ENCODE measurements at regions not wholly inside any gene's neighbourhood (a gene's known extent, or its start where the extent isn't known, plus 50 kb on each side); places are given as distances from the start of the nearest gene placed in this dataset.
A peak's percentile ranks its signal among the peaks of the same experiment; 100 is the strongest.

- Histone ChIP-seq H3K4me3 (ENCODE audit: insufficient read depth, low read depth, low read length) (no peak overlapping the region), H3K9ac (ENCODE audit: low read length) (no peak overlapping the region), H3K4me2 (ENCODE audit: low read length) (peak overlapping the region; percentile 16), H2AFZ (ENCODE audit: low read depth, low read length) (no peak overlapping the region), H3K36me3 (ENCODE audit: insufficient read depth, low read length) (no peaks in the 10 kb centered on the region), H3K27ac (ENCODE audit: low read depth, low read length) (no peak overlapping the region), H3K27me3 (ENCODE audit: insufficient read depth, low read length) (no peaks in the 10 kb centered on the region), H3K9me3 (ENCODE audit: insufficient read depth, low read depth, low read length) (no peaks in the 10 kb centered on the region), H3K4me1 (ENCODE audit: insufficient read depth, low read length) (peaks cover 7% of the 10 kb centered on the region), H3K79me2 (ENCODE audit: insufficient read depth, low read length) (no peaks in the 10 kb centered on the region), H4K20me1 (ENCODE audit: insufficient read depth, low read length) (no peaks in the 10 kb centered on the region)
- Mint-ChIP-seq H3K4me1 (ENCODE audit: low read depth, unreplicated experiment) (peaks cover 19% of the 10 kb centered on the region), H3K9me3 (ENCODE audit: unreplicated experiment) (no peaks in the 10 kb centered on the region), H3K36me3 (ENCODE audit: low read depth, unreplicated experiment) (no peaks in the 10 kb centered on the region), H3K4me3 (ENCODE audit: unreplicated experiment) (no peak overlapping the region), H3K27me3 (ENCODE audit: low read depth, unreplicated experiment) (no peaks in the 10 kb centered on the region), H3K27ac (ENCODE audit: unreplicated experiment) (no peak overlapping the region)
- FAIRE-seq (peak; percentile 29), DNase-seq (ENCODE audit: low read depth) (peak; percentile 23)
- TF ChIP-seq EZH2 (IDR thresholded peaks at IDR 0.05; ENCODE audit: insufficient read depth, low read length) (no peak), CTCF (IDR thresholded peaks at IDR 0.05; ENCODE audit: insufficient read depth, low read depth, low read length) (no peak)
Observed at GRCh38 chr4:181004056-181004455, 1239.1 kb upstream of the TENM3 start.

- Mint-ChIP-seq H3K27ac (ENCODE audit: unreplicated experiment) (peak overlapping the region; percentile 20), H3K36me3 (ENCODE audit: low read depth, unreplicated experiment) (no peaks in the 10 kb centered on the region), H3K4me3 (ENCODE audit: unreplicated experiment) (peak overlapping the region; percentile 51), H3K27me3 (ENCODE audit: low read depth, unreplicated experiment) (no peaks in the 10 kb centered on the region), H3K4me1 (ENCODE audit: low read depth, unreplicated experiment) (peaks cover 19% of the 10 kb centered on the region), H3K9me3 (ENCODE audit: unreplicated experiment) (no peaks in the 10 kb centered on the region)
- no peaks in the 10 kb centered on the region for H3K9me3 ChIP-seq (ENCODE audit: insufficient read depth, low read depth, low read length)
- H3K27me3 ChIP-seq (ENCODE audit: insufficient read depth, low read length) = no peaks in the 10 kb centered on the region
- H2AFZ ChIP-seq (ENCODE audit: low read depth, low read length) = peak overlapping the region; percentile 28
- DNase-seq (ENCODE audit: low read depth) (no peak), FAIRE-seq (peak; percentile 37)
- H3K4me3 ChIP-seq (ENCODE audit: insufficient read depth, low read depth, low read length) = peak overlapping the region; percentile 45
- peaks cover 7% of the 10 kb centered on the region for H3K4me1 ChIP-seq (ENCODE audit: insufficient read depth, low read length)
- no peaks in the 10 kb centered on the region for H3K79me2 ChIP-seq (ENCODE audit: insufficient read depth, low read length)
- H3K27ac ChIP-seq (ENCODE audit: low read depth, low read length) = no peak overlapping the region
- TF ChIP-seq EZH2 (IDR thresholded peaks at IDR 0.05; ENCODE audit: insufficient read depth, low read length) (no peak), CTCF (IDR thresholded peaks at IDR 0.05; ENCODE audit: insufficient read depth, low read depth, low read length) (no peak)
- peak overlapping the region; percentile 68 for H3K4me2 ChIP-seq (ENCODE audit: low read length)
- no peaks in the 10 kb centered on the region for H4K20me1 ChIP-seq (ENCODE audit: insufficient read depth, low read length)
- peak overlapping the region; percentile 8 for H3K9ac ChIP-seq (ENCODE audit: low read length)
- no peaks in the 10 kb centered on the region for H3K36me3 ChIP-seq (ENCODE audit: insufficient read depth, low read length)
Observed at GRCh38 chr4:181006499-181007260, 1236.5 kb upstream of the TENM3 start.

GRCh38 chr4:181007751-181008150 lies 1235.5 kb upstream of the TENM3 start:
- H3K79me2 ChIP-seq (ENCODE audit: insufficient read depth, low read length) = no peaks in the 10 kb centered on the region
- peak overlapping the region; percentile 68 for H3K4me2 ChIP-seq (ENCODE audit: low read length)
- H3K36me3 Mint-ChIP-seq (ENCODE audit: low read depth, unreplicated experiment) = no peaks in the 10 kb centered on the region
- no peaks in the 10 kb centered on the region for H3K27me3 ChIP-seq (ENCODE audit: insufficient read depth, low read length)
- H3K4me3 ChIP-seq (ENCODE audit: insufficient read depth, low read depth, low read length) = no peak overlapping the region
- H3K36me3 ChIP-seq (ENCODE audit: insufficient read depth, low read length) = no peaks in the 10 kb centered on the region
- H3K4me1 Mint-ChIP-seq (ENCODE audit: low read depth, unreplicated experiment) = peaks cover 19% of the 10 kb centered on the region
- peak; percentile 61 for DNase-seq (ENCODE audit: low read depth)
- H3K9me3 Mint-ChIP-seq (ENCODE audit: unreplicated experiment) = peaks cover 1% of the 10 kb centered on the region
- H3K27ac ChIP-seq (ENCODE audit: low read depth, low read length) = no peak overlapping the region
- H3K4me1 ChIP-seq (ENCODE audit: insufficient read depth, low read length) = peaks cover 7% of the 10 kb centered on the region
- no peak overlapping the region for H2AFZ ChIP-seq (ENCODE audit: low read depth, low read length)
- H4K20me1 ChIP-seq (ENCODE audit: insufficient read depth, low read length) = no peaks in the 10 kb centered on the region
- no peaks in the 10 kb centered on the region for H3K27me3 Mint-ChIP-seq (ENCODE audit: low read depth, unreplicated experiment)
- peak overlapping the region; percentile 45 for H3K27ac Mint-ChIP-seq (ENCODE audit: unreplicated experiment)
- TF ChIP-seq EZH2 (IDR thresholded peaks at IDR 0.05; ENCODE audit: insufficient read depth, low read length) (no peak), CTCF (IDR thresholded peaks at IDR 0.05; ENCODE audit: insufficient read depth, low read depth, low read length) (no peak)
- H3K9ac ChIP-seq (ENCODE audit: low read length) = no peak overlapping the region
- no peak for FAIRE-seq
- H3K9me3 ChIP-seq (ENCODE audit: insufficient read depth, low read depth, low read length) = no peaks in the 10 kb centered on the region
- no peak overlapping the region for H3K4me3 Mint-ChIP-seq (ENCODE audit: unreplicated experiment)
